ENCODE measurements at regions not wholly inside any gene's neighbourhood (a gene's known extent, or its start where the extent isn't known, plus 50 kb on each side); places are given as distances from the start of the nearest gene placed in this dataset.
A peak's percentile ranks its signal among the peaks of the same experiment; 100 is the strongest.
"Not testable (repeated sequence)": the region's sequence is repeated elsewhere in the genome, so short reads cannot be mapped to it uniquely, and the experiment has no call there.

- H3K4me3 ChIP-seq (ENCODE audit: low read depth, low read length): no peak overlapping the region
- no peak for TF ChIP-seq CTCF (IDR thresholded peaks at IDR 0.05; ENCODE audit: low read depth, low read length, missing control alignments)
- no peak for DNase-seq (ENCODE audit: low read depth)
- in situ Hi-C loops (cut with HindIII; ENCODE audit: low sequenced_read_pairs): no loop called here
These were observed 105.3 kb upstream of the PIK3R1 start for GRCh38 chr5:68110264-68110663.

GRCh38 chr5:68104217-68104616 is 111.3 kb upstream of the PIK3R1 start:
- DNase-seq (ENCODE audit: low read depth); H3K4me3 ChIP-seq (ENCODE audit: low read depth, low read length); in situ Hi-C loops (cut with HindIII; ENCODE audit: low sequenced_read_pairs): not testable (repeated sequence)

- in situ Hi-C loops (cut with HindIII; ENCODE audit: low sequenced_read_pairs); DNase-seq (ENCODE audit: low read depth); H3K4me3 ChIP-seq (ENCODE audit: low read depth, low read length): not testable (repeated sequence)
These were observed 112.3 kb upstream of the PIK3R1 start for GRCh38 chr5:68103297-68103696.

GRCh38 chr5:68099327-68099726 is 116.2 kb upstream of the PIK3R1 start:
- no peak for TF ChIP-seq CTCF (IDR thresholded peaks at IDR 0.05; ENCODE audit: low read depth, low read length, missing control alignments)
- DNase-seq (ENCODE audit: low read depth): no peak
- no peak overlapping the region for H3K4me3 ChIP-seq (ENCODE audit: low read depth, low read length)
- in situ Hi-C loops (cut with HindIII; ENCODE audit: low sequenced_read_pairs): no loop called here

- in situ Hi-C loops (cut with HindIII; ENCODE audit: low sequenced_read_pairs): no loop called here
- no peak for DNase-seq (ENCODE audit: low read depth)
- no peak overlapping the region for H3K4me3 ChIP-seq (ENCODE audit: low read depth, low read length)
- no peak for TF ChIP-seq CTCF (IDR thresholded peaks at IDR 0.05; ENCODE audit: low read depth, low read length, missing control alignments)
These were observed 121.9 kb upstream of the PIK3R1 start for GRCh38 chr5:68093455-68094159.

- no peak overlapping the region for H3K4me3 ChIP-seq (ENCODE audit: low read depth, low read length)
- in situ Hi-C loops (cut with HindIII; ENCODE audit: low sequenced_read_pairs): no loop called here
- DNase-seq (ENCODE audit: low read depth): peak; percentile 62
- TF ChIP-seq CTCF (IDR thresholded peaks at IDR 0.05; ENCODE audit: low read depth, low read length, missing control alignments): no peak
These were observed 127.3 kb upstream of the PIK3R1 start for GRCh38 chr5:68088302-68088701.

- in situ Hi-C loops (cut with HindIII; ENCODE audit: low sequenced_read_pairs): no loop called here
- DNase-seq (ENCODE audit: low read depth): peak; percentile 24
- H3K4me3 ChIP-seq (ENCODE audit: low read depth, low read length): no peak overlapping the region
- TF ChIP-seq CTCF (IDR thresholded peaks at IDR 0.05; ENCODE audit: low read depth, low read length, missing control alignments): no peak
These were observed 127.7 kb upstream of the PIK3R1 start for GRCh38 chr5:68087866-68088265.

- DNase-seq (ENCODE audit: low read depth): peak; percentile 67
- no peak for TF ChIP-seq CTCF (IDR thresholded peaks at IDR 0.05; ENCODE audit: low read depth, low read length, missing control alignments)
- in situ Hi-C loops (cut with HindIII; ENCODE audit: low sequenced_read_pairs): no loop called here
These were observed 128.7 kb upstream of the PIK3R1 start for GRCh38 chr5:68086857-68087256.

More at GRCh38 chr5:68086857-68087256, 128.7 kb upstream of the PIK3R1 start:
- no peak overlapping the region for H3K4me3 ChIP-seq (ENCODE audit: low read depth, low read length)
